Glomerular endothelial cell (primary cell): ENCODE measurements at regions not wholly inside any gene's neighbourhood (a gene's known extent, or its start where the extent isn't known, plus 50 kb on each side); places are given as distances from the start of the nearest gene placed in this dataset.
"Not testable (repeated sequence)": the region's sequence is repeated elsewhere in the genome, so short reads cannot be mapped to it uniquely, and the experiment has no call there.

Experiments used
- DNase-seq: peaks from one replicate; pipeline ENCODE4 v3.0.0-alpha.2; 2011; ENCODE audit warnings: low read depth, low spot score; ENCODE audit errors: extremely low read depth

DNA sequence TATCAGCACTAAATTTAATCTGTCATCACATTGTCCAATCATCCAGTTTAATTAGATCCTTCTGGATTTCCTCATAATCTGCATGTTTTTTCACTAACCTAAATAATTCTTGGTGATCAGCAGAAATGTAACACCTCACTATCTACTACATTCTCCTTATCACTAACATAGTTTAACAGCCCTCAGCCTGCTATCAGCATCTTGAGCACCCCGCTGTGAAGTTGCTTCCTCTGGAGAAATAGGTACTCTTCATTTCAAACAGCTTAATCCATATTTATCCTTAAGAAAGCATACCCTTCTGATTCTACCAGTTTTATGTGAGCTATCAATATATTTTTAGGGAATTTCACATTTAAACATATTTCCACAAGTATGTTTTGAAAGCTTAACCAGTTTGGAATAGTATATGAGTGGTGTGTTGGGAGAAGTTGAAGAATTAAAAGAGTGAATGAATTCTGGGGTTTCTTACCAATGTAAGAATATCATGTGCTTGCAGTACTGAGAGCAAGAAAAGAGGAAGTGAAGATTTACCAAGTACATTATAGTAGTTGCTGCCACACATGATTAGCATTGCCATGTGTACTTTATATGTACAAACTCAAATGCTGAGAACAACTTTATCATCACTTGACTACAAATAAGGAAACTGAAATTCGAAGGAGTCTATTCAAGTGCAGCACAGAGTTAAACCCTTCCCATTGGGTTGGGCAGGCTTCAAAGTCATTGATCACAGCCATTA lies 771.1 kb upstream of the ADGRL4 start:
- no peak for DNase-seq

DNA sequence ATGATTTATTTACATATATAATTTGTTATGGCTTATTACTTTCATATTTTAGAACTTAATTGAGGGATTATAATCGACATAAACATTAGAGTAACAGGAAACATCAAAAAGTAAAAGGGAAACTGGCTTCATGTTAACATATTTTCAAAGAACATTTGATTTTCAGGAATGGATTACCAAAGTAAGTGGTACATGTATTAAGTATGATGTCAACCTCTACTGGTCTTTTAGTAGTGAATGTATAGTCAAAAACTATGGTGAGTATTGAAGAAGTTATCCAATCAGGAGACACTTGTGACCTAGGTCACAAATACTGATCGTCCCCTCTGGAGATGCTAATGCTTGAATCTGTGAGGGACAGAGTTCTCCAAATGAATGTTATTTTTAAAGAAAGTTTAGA lies 768.9 kb upstream of the ADGRL4 start:
- no peak for DNase-seq

- no peak for DNase-seq
Observed at GRCh38 chr1:79773385-79773784, 766.9 kb upstream of the ADGRL4 start.

- no peak for DNase-seq
Observed at GRCh38 chr1:79762461-79762860, 755.9 kb upstream of the ADGRL4 start.

GRCh38 chr1:79760531-79760930 lies 754.0 kb upstream of the ADGRL4 start:
- no peak for DNase-seq

DNA sequence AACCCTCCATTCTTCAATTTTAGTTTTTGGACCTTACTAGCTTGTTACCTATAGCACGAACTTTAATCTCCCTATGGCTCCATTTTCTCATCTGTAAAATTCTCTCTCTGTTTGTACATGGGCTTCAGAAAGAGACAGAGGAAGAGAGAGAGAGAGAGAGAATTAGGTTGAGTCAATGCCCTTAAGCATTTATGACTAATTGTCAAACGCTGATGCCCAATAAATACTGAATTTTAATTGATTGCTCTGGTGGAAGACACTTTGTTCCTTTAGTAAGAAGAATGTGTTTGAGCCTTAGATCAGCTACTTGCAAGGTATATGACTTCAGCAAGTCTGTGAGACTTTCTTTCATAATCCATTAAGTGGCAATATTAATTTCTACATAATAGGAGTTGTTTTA lies 743.1 kb upstream of the ADGRL4 start:
- no peak for DNase-seq

DNA sequence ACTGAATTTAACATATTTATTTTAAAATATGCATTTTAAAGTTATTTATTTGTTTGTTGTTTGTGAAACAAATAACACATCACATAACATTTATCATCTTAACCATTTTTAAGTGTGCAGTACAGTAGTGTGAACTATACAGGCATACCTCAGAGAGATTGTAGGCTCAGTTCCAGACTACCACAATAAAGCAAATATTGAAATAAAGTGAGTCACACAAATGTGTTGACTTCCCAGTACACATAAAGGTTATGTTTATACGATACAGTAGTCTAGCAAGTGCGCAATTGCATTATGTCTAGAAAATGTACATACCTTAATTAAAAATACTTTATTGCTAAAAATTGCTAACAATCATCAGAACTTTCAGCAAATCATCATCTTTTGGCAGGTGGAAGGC lies 739.4 kb upstream of the ADGRL4 start:
- DNase-seq: peak; percentile 16

GRCh38 chr1:79744746-79745145 lies 738.2 kb upstream of the ADGRL4 start:
- DNase-seq: no peak

DNA sequence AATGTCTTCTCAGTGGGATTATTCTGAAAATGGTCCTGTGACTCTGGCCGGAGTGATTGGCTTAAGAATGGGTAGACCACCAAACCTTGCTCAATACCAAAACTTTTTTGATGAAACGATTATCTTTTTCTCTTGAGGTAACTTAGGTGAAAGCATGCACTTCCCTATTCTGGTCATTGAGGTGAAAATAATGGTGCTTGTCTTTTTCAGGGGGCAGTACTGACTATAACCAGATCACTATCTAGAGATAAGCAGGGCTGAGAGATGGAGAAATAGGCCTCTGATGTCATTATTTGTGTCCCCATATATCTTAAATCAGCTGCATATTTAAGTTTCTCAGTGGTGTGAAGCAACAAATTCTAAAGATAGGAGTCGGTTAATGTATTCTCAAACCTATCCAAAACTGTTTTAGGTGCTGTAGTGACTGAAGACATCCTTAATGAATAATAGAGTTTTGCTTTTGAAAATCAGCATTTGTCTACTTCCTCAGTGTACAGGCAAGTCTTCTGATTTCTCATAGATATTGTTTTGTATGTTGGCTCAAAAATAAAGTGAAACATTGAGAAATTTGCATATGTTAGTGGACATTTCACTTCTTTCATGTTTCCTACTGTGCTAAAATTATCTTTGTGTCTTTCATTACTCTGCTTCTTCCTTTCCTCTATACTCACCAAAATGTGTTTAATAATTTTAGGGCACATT lies 735.3 kb upstream of the ADGRL4 start:
- DNase-seq: no peak

- no peak for DNase-seq
Observed at GRCh38 chr1:79738101-79738500, 731.6 kb upstream of the ADGRL4 start.

- no peak for DNase-seq
Observed at GRCh38 chr1:79737193-79737592, 730.7 kb upstream of the ADGRL4 start.

GRCh38 chr1:79732950-79733349 lies 726.4 kb upstream of the ADGRL4 start:
- no peak for DNase-seq

- DNase-seq: no peak
Observed at GRCh38 chr1:79726911-79727310, 720.4 kb upstream of the ADGRL4 start.

- no peak for DNase-seq
Observed at GRCh38 chr1:79726321-79726720, 719.8 kb upstream of the ADGRL4 start.

GRCh38 chr1:79716447-79716846 lies 709.9 kb upstream of the ADGRL4 start:
- peak; percentile 75 for DNase-seq

DNA sequence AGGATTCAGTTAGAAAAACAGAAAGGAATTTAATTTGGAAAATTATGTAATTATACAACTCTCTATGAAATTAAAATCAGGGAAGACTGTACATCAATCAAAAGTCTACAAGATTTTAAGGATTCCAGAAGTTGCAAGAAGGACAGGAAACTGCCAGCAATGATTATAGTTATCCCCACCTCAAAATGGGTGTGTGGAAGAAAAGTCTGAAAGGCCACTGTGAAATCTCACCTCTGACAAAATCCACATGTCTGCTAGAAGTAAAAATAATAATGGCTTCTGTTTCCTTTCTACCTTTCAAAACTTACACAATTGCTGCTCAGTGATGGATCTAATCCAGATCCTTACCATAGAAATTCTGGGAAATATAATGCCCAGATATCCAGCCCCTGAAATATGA lies 708.1 kb upstream of the ADGRL4 start:
- DNase-seq: no peak

DNA sequence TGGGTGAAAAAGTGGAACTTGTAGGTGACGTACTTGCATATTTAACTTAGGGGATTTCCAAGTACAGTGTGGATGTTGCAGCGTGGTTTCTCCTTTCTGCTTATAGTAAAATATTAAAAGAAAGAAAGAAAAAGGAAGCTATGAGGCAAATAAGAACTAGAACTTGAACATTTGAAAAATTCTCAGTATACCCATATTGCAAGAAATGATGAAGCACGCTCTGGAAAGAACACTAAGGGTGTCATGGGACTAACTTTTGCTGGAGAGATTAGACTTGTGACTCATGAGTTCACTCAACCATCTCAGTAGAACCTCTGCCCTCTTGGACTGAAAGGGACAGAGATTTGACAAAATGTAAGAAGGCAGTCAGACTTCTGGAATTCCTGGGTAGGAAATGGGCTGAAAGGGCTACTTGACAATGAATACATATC lies 704.5 kb upstream of the ADGRL4 start:
- no peak for DNase-seq

DNA sequence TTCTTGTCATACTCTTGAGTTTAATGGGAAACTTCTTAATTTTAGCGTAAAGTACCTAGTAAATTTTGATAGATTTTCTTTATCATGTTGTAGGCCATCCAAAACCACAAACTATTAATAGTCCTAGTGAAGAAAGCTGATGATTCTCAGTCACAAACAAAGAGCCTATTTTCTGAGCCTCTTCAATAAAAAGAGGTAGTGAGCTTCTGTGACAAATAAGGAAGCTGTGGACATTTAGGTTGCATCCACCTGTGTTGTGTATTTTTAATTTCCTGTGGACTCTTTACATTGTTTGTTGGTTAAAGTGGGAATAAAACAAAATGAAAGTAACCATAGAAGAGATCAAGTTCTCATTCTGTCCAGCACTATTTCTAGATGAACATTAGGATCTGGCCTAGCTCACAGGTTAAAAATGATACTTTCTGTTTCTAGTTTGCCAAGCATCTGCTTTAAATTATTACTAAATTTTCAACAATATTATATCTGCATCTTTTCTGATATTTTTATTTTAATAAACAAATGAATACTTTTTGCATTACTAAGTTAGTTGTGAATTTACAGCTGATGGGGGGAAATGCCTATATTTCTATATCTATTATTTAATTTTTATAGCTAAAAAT lies 702.2 kb upstream of the ADGRL4 start:
- DNase-seq: no peak

DNA sequence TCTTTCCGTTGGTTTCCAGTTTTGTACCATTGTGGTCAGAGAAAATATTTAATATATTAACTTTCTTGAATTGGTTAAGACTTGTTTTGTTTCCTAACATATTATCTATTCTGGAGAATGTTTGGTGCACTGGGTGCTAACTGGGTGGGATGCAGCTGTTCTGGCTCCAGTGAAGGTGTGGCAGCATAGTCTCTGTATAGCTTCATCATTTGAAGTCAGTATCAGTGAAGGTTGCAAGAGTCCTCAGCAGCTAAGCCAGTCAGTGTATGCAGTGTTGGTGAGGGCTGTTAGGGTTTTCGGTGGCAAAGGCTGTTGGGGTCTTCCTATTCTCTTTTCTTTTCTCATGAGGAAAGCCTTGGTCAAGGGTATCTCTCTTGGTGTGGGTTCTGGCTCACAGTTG lies 698.7 kb upstream of the ADGRL4 start:
- DNase-seq: no peak

- no peak for DNase-seq
Observed at GRCh38 chr1:79704067-79704466, 697.5 kb upstream of the ADGRL4 start.

- not testable (repeated sequence) for DNase-seq
Observed at GRCh38 chr1:79702336-79702999, 695.9 kb upstream of the ADGRL4 start.
